CD14-positive monocyte (primary cell): ENCODE measurements at regions not wholly inside any gene's neighbourhood (a gene's known extent, or its start where the extent isn't known, plus 50 kb on each side); places are given as distances from the start of the nearest gene placed in this dataset.

ENCODE experiments used
- DNase-seq, 3 donors: peaks; one replicate each; pipeline ENCODE4 v3.0.0-alpha.2; 2011 to 2022
- H2AFZ ChIP-seq: 2 replicates; pipeline ENCODE4 v1.6.0; 2012; ENCODE audit warnings: mild to moderate bottlenecking, low read depth, low read length, inconsistent platforms; ENCODE audit not compliant: insufficient read depth, poor library complexity, severe bottlenecking
- H3K27ac ChIP-seq, 2 donors: 1 replicate in 1 of 2; 2 replicates in 1 of 2; pipeline ENCODE4 v1.5.1; 2012 to 2013; ENCODE audit warnings: low read length in 2 of 2, control low read depth in 1 of 2, inconsistent platforms in 1 of 2, low read depth in 1 of 2, mild to moderate bottlenecking in 1 of 2
- H3K27me3 ChIP-seq, 2 donors: one replicate each; pipeline versions ENCODE4 v1.6.0 to v1.6.1; 2011 to 2013; ENCODE audit warnings: low read length in 2 of 2; ENCODE audit not compliant: control insufficient read depth in 2 of 2, insufficient read depth in 2 of 2
- H3K36me3 ChIP-seq, 2 donors: replicated peaks in 1 of 2; 1 replicate in 1 of 2; 2 replicates in 1 of 2; pipeline versions ENCODE4 v1.5.1 to v1.6.1; 2012 to 2013; ENCODE audit warnings: low read length in 2 of 2, control low read depth in 1 of 2, inconsistent platforms in 1 of 2, mild to moderate bottlenecking in 1 of 2; ENCODE audit not compliant: insufficient read depth in 2 of 2, control insufficient read depth in 1 of 2
- H3K4me1 ChIP-seq, 2 donors: 1 replicate in 1 of 2; 2 replicates in 1 of 2; pipeline versions ENCODE4 v1.5.1 to v1.6.1; 2012 to 2013; ENCODE audit warnings: low read length in 2 of 2, control low read depth in 1 of 2, inconsistent platforms in 1 of 2, mild to moderate bottlenecking in 1 of 2, moderate library complexity in 1 of 2; ENCODE audit not compliant: insufficient read depth in 2 of 2, control insufficient read depth in 1 of 2
- H3K4me2 ChIP-seq: replicated peaks from 2 replicates; pipeline ENCODE3; 2012; ENCODE audit warnings: low read length, moderate library complexity, mild to moderate bottlenecking; ENCODE audit not compliant: poor library complexity, severe bottlenecking; ENCODE audit errors: extremely low read depth
- H3K4me3 ChIP-seq, 3 experiments: fragments of 200-600 bp in 1 of 3; sonication (generic) in 1 of 3; replicated peaks in 1 of 3; 1 replicate in 2 of 3; 2 replicates in 1 of 3; pipeline ENCODE4 v1.5.1; 2011 to 2013; ENCODE audit warnings: low read length in 3 of 3, mild to moderate bottlenecking in 3 of 3, control low read depth in 2 of 3, low read depth in 2 of 3, inconsistent platforms in 1 of 3, moderate library complexity in 1 of 3
- H3K79me2 ChIP-seq: 2 replicates; pipeline ENCODE4 v1.6.0; 2012; ENCODE audit warnings: mild to moderate bottlenecking, control low read depth, inconsistent platforms, low read length, moderate library complexity; ENCODE audit not compliant: insufficient read depth
- H3K9ac ChIP-seq: 2 replicates; pipeline ENCODE4 v1.6.0; 2017; ENCODE audit warnings: low read length, mild to moderate bottlenecking; ENCODE audit not compliant: insufficient read depth, poor library complexity, severe bottlenecking
- H3K9me3 ChIP-seq, 2 donors: replicated peaks in 1 of 2; 1 replicate in 1 of 2; 2 replicates in 1 of 2; pipeline versions ENCODE4 v1.5.1 to v1.6.1; 2012 to 2013; ENCODE audit warnings: low read length in 2 of 2, control low read depth in 1 of 2; ENCODE audit not compliant: control insufficient read depth in 1 of 2, insufficient read depth in 1 of 2
- H4K20me1 ChIP-seq: 2 replicates; pipeline ENCODE4 v1.6.0; 2012; ENCODE audit warnings: mild to moderate bottlenecking, low read length, control low read depth, moderate library complexity; ENCODE audit not compliant: insufficient read depth
- H3K27ac Mint-ChIP-seq, 7 donors: one replicate each; pipeline ENCODE4 v1.8.0; 2020; ENCODE audit warnings: mild to moderate bottlenecking in 7 of 7, mixed read lengths in 7 of 7, moderate library complexity in 6 of 7, inconsistent platforms in 2 of 7
- H3K27me3 Mint-ChIP-seq, 3 donors: one replicate each; pipeline ENCODE4 v1.8.0; 2021 to 2022; ENCODE audit warnings: low read depth in 3 of 3, mild to moderate bottlenecking in 3 of 3, mixed read lengths in 3 of 3, moderate library complexity in 3 of 3, inconsistent platforms in 1 of 3
- H3K36me3 Mint-ChIP-seq, 2 donors: one replicate each; pipeline ENCODE4 v1.8.0; 2020; ENCODE audit warnings: mixed read lengths in 2 of 2, inconsistent platforms in 1 of 2, mild to moderate bottlenecking in 1 of 2
- H3K4me1 Mint-ChIP-seq: one replicate; pipeline ENCODE4 v1.8.0; 2020; ENCODE audit warnings: mild to moderate bottlenecking, mixed read lengths
- H3K4me3 Mint-ChIP-seq, 2 donors: one replicate each; pipeline ENCODE4 v1.8.0; 2020; ENCODE audit warnings: mild to moderate bottlenecking in 2 of 2, mixed read lengths in 2 of 2, moderate library complexity in 1 of 2
- H3K9me3 Mint-ChIP-seq, 7 donors: one replicate each; pipeline ENCODE4 v1.8.0; 2020 to 2022; ENCODE audit warnings: mixed read lengths in 7 of 7, mild to moderate bottlenecking in 6 of 7, moderate library complexity in 6 of 7, inconsistent platforms in 2 of 7
- WGBS: methylation state at CpG from one replicate; pipeline ENCODE4 v1.1.5; 2013; ENCODE audit warnings: missing lambda C conversion rate; ENCODE audit not compliant: insufficient coverage; 5-methylcytosine and 5-hydroxymethylcytosine counted together
- intact Hi-C, 2 donors: fragments of 100-400 bp; cut with micrococcal nuclease; formaldehyde crosslinking; loops; one replicate each; pipeline versions ENCODE4 v1.15.0 to v1.15.1; 2023
- TF ChIP-seq, protein P1 (sequence below): fragments of 200-600 bp; IDR thresholded peaks from one replicate; pipeline ENCODE4 v1.8.0; 2022; ENCODE audit warnings: antibody characterized with exemption, mild to moderate bottlenecking

DNA sequence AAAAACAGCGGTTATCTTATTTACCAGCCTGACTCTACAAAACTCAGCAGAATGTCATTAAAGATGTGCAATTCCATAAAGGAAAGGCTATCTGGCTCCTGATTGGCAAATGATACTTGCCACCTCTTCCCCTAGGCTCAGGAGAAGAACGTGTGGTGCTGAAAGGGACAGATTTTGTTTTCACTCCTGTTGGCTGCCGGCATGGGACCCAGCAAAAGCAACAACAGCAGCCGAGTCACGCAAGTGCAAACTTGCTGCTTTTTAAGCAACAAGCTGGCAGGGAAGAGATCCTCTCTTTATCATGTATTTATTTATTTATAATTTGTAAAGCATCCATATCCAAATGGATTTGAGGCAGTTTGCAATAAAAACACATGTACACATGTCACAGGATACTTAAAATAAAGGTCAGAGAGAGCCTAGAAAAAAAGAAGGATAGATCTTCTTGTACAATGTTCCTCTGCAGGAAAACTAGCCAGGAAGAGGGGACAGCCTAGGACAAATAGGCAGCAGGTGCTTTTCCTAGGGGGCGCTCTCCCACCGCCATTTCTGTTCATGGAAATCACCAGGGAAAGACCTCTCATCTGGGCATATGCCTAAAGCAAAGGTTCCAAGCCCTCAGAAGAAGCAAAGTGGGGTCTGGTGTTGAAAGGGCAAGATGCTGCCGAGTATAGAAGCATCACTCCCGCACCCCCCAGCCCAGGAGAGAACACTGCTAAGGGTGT lies 799.3 kb downstream of the BCL11A start:
- no peaks in the 10 kb centered on the region for H4K20me1 ChIP-seq
- Mint-ChIP-seq H3K4me3 (no peak overlapping the region), H3K27ac (no peak overlapping the region), H3K27me3 (peaks cover 1 to 4% (median 1%) of the 10 kb centered on the region in 3 donors), H3K9me3 (peaks cover 0 to 6% (median 2%) of the 10 kb centered on the region in 7 donors), H3K36me3 (no peaks in the 10 kb centered on the region), H3K4me1 (peaks cover 19% of the 10 kb centered on the region)
- H3K9me3 ChIP-seq: no peaks in the 10 kb centered on the region
- no peak overlapping the region for H3K4me3 ChIP-seq
- no peak overlapping the region for H2AFZ ChIP-seq
- no peak overlapping the region for H3K27ac ChIP-seq
- WGBS: 96% methylated on average over 2 of the region's 9 CpGs
- no peak for DNase-seq
- peaks cover 12% of the 10 kb centered on the region in 2 donors for H3K4me1 ChIP-seq
- no peaks in the 10 kb centered on the region for H3K36me3 ChIP-seq
- H3K27me3 ChIP-seq: no peaks in the 10 kb centered on the region
- no peak overlapping the region for H3K9ac ChIP-seq
- H3K4me2 ChIP-seq: no peak overlapping the region
- TF ChIP-seq, protein P1, sequence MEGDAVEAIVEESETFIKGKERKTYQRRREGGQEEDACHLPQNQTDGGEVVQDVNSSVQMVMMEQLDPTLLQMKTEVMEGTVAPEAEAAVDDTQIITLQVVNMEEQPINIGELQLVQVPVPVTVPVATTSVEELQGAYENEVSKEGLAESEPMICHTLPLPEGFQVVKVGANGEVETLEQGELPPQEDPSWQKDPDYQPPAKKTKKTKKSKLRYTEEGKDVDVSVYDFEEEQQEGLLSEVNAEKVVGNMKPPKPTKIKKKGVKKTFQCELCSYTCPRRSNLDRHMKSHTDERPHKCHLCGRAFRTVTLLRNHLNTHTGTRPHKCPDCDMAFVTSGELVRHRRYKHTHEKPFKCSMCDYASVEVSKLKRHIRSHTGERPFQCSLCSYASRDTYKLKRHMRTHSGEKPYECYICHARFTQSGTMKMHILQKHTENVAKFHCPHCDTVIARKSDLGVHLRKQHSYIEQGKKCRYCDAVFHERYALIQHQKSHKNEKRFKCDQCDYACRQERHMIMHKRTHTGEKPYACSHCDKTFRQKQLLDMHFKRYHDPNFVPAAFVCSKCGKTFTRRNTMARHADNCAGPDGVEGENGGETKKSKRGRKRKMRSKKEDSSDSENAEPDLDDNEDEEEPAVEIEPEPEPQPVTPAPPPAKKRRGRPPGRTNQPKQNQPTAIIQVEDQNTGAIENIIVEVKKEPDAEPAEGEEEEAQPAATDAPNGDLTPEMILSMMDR: no peak
- intact Hi-C loops: no loop called here
- H3K79me2 ChIP-seq: no peaks in the 10 kb centered on the region

GRCh38 chr2:59752512-59752911 lies 800.9 kb downstream of the BCL11A start:
- Histone ChIP-seq H3K4me3 (no peak overlapping the region), H3K4me2 (no peak overlapping the region), H3K27me3 (no peaks in the 10 kb centered on the region), H3K36me3 (no peaks in the 10 kb centered on the region), H3K9me3 (no peaks in the 10 kb centered on the region), H3K9ac (no peak overlapping the region), H3K27ac (no peak overlapping the region), H3K79me2 (no peaks in the 10 kb centered on the region), H3K4me1 (peaks cover 12% of the 10 kb centered on the region in 2 donors), H4K20me1 (no peaks in the 10 kb centered on the region), H2AFZ (no peak overlapping the region)
- Mint-ChIP-seq H3K4me3 (peak overlapping the region in 1 of 2 donors; percentile 36), H3K27me3 (peaks cover 0 to 4% (median 1%) of the 10 kb centered on the region in 3 donors), H3K9me3 (peaks cover 0 to 5% (median 2%) of the 10 kb centered on the region in 7 donors), H3K27ac (no peak overlapping the region), H3K4me1 (peaks cover 19% of the 10 kb centered on the region), H3K36me3 (no peaks in the 10 kb centered on the region)
- intact Hi-C loops: no loop called here
- TF ChIP-seq, protein P1: no peak
- no CpG with 5 or more reads among the region's 1 CpG for WGBS
- DNase-seq: peak in 2 of 3 donors; percentile 10 to 21
